HepG2 (cell line): ENCODE measurements at regions not wholly inside any gene's neighbourhood (a gene's known extent, or its start where the extent isn't known, plus 50 kb on each side); places are given as distances from the start of the nearest gene placed in this dataset.

Experiments
- ATAC-seq: fragments of 200-7000 bp; cut with Tn5 transposase; 3 replicates; pipeline ENCODE4 v1.9.1; 2020; ENCODE audit warnings: mild to moderate bottlenecking, moderate library complexity
- BruUV-seq: library from RNA; stranded (reverse); fragments of 400-500 nt; replicated peaks from 2 replicates; lab custom pipeline; 2021; lab: Mats Ljungman, UMichigan
- CTCF ChIA-PET: fragments of 300-600 bp; formaldehyde crosslinking; extraction: SDS; loops from one replicate; lab custom pipeline; 2021; ENCODE audit warnings: low total read pairs, inconsistent platforms, low intra/inter-chr PET ratio; lab: Yijun Ruan, JAX
- POLR2A ChIA-PET: fragments of 350-600 bp; sonication (Branson Sonifier 250); formaldehyde crosslinking; loops from one replicate; lab custom pipeline; 2020; ENCODE audit warnings: antibody characterized with exemption, inconsistent platforms; lab: Yijun Ruan, JAX
- DNase-seq: peaks from one replicate; pipeline ENCODE4 v3.0.0-alpha.2; 2015; ENCODE audit warnings: low spot score
- FAIRE-seq: peaks from 3 replicates; lab custom pipeline; 2011; peaks lifted over from hg19 to GRCh38; lab: Jason Lieb, UNC
- H2AFZ ChIP-seq: one replicate; pipeline ENCODE4 v1.6.1; 2011; ENCODE audit warnings: low read length, inconsistent platforms
- H3K27ac ChIP-seq: fragments of 300-600 bp; 3 replicates; pipeline ENCODE4 v1.8.0; 2011; ENCODE audit warnings: mixed run types, mild to moderate bottlenecking, mixed read lengths, low read length, inconsistent platforms; ENCODE audit not compliant: insufficient read depth; ENCODE audit errors: extremely low read length
- H3K27me3 ChIP-seq, 2 experiments: fragments of 200-600 bp in 1 of 2; 2 replicates in 1 of 2; 3 replicates in 1 of 2; pipeline versions ENCODE4 v1.6.0 to v1.8.0; 2011; ENCODE audit warnings: low read length in 2 of 2, mild to moderate bottlenecking in 2 of 2, moderate library complexity in 2 of 2, inconsistent platforms in 1 of 2; ENCODE audit not compliant: insufficient read depth in 2 of 2, control insufficient read depth in 1 of 2
- H3K36me3 ChIP-seq, 2 experiments: fragments of 200-600 bp in 1 of 2; replicated peaks in 1 of 2; 2 replicates in 1 of 2; 3 replicates in 1 of 2; pipeline versions ENCODE4 v1.5.1 to v1.8.0; 2011; ENCODE audit warnings: low read length in 2 of 2, inconsistent platforms in 1 of 2; ENCODE audit not compliant: insufficient read depth in 2 of 2, control insufficient read depth in 1 of 2
- H3K4me1 ChIP-seq: 2 replicates; pipeline ENCODE4 v1.5.1; 2012; ENCODE audit warnings: low read length, inconsistent platforms; ENCODE audit not compliant: insufficient read depth
- H3K4me2 ChIP-seq: 2 replicates; pipeline ENCODE4 v1.6.0; 2011; ENCODE audit warnings: low read depth, low read length, inconsistent platforms
- H3K4me3 ChIP-seq, 3 experiments: fragments of 200-600 bp in 1 of 3; sonication (generic), shearing (Covaris generic) in 1 of 3; replicated peaks in 1 of 3; 2 replicates each; pipeline ENCODE4 v1.5.1; 2011 to 2016; ENCODE audit warnings: low read length in 3 of 3, inconsistent platforms in 2 of 3, low read depth in 2 of 3, mild to moderate bottlenecking in 2 of 3, control low read depth in 1 of 3, mixed read lengths in 1 of 3; ENCODE audit not compliant: insufficient read depth in 1 of 3
- H3K79me2 ChIP-seq: one replicate; pipeline ENCODE4 v1.6.1; 2011; ENCODE audit warnings: low read length, inconsistent platforms; ENCODE audit not compliant: insufficient read depth
- H3K9ac ChIP-seq: 2 replicates; pipeline ENCODE4 v1.6.0; 2011; ENCODE audit warnings: mild to moderate bottlenecking, low read depth, low read length, inconsistent platforms; ENCODE audit not compliant: insufficient read depth
- H3K9me3 ChIP-seq: 2 replicates; pipeline ENCODE4 v1.5.1; 2012; ENCODE audit warnings: mild to moderate bottlenecking, low read length
- H4K20me1 ChIP-seq: 2 replicates; pipeline ENCODE4 v1.6.0; 2011; ENCODE audit warnings: inconsistent platforms, mild to moderate bottlenecking, low read length, moderate library complexity; ENCODE audit not compliant: insufficient read depth
- GLI4 ChIP-seq: sonication (generic); formaldehyde crosslinking; IDR thresholded peaks from 2 replicates; pipeline ENCODE4 v1.5.1; 2020; ENCODE audit warnings: missing genetic modification reagents, mild to moderate bottlenecking, moderate library complexity, borderline replicate concordance
- IRF1 ChIP-seq: sonication (generic); formaldehyde crosslinking; IDR thresholded peaks from 2 replicates; pipeline ENCODE4 v1.4.0; 2020; ENCODE audit warnings: low read depth, mild to moderate bottlenecking, missing genetic modification reagents
- KDM3A ChIP-seq: IDR thresholded peaks from 2 replicates; pipeline ENCODE4 v1.6.1; 2018; ENCODE audit warnings: low read depth, missing compliant biosample characterization
- MAFF ChIP-seq: IDR thresholded peaks from 2 replicates; pipeline ENCODE4 v1.6.1; 2011; ENCODE audit warnings: low read depth, low read length, improper control_type of control experiment
- MAX ChIP-seq: IDR thresholded peaks from 2 replicates; pipeline ENCODE4 v1.6.1; 2012; ENCODE audit warnings: inconsistent platforms
- PATZ1 ChIP-seq: sonication (generic); formaldehyde crosslinking; IDR thresholded peaks from 2 replicates; pipeline ENCODE4 v1.4.0; 2020; ENCODE audit warnings: missing genetic modification reagents
- POLR2A ChIP-seq, 2 experiments: IDR thresholded peaks; 2 replicates each; pipeline ENCODE4 v1.6.1; 2011; ENCODE audit warnings: low read depth in 2 of 2, low read length in 2 of 2, mild to moderate bottlenecking in 1 of 2, moderate library complexity in 1 of 2; ENCODE audit not compliant: insufficient read depth in 1 of 2
- SMAD9 ChIP-seq: sonication (generic); formaldehyde crosslinking; IDR thresholded peaks from 2 replicates; pipeline ENCODE4 v1.5.1; 2020; ENCODE audit warnings: mild to moderate bottlenecking, missing genetic modification reagents
- SRSF9 ChIP-seq: fragments of 200-400 bp; formaldehyde crosslinking; IDR thresholded peaks from 2 replicates; pipeline ENCODE4 v1.6.1; 2018; ENCODE audit warnings: borderline replicate concordance, mild to moderate bottlenecking, low read depth, low read length; ENCODE audit not compliant: insufficient read depth, poor library complexity, severe bottlenecking
- ZBTB7A ChIP-seq: sonication (generic); formaldehyde crosslinking; IDR thresholded peaks from 2 replicates; pipeline ENCODE4 v1.8.0; 2022; ENCODE audit warnings: mild to moderate bottlenecking, missing genetic modification reagents
- ZFP82 ChIP-seq: sonication (generic); formaldehyde crosslinking; IDR thresholded peaks from 2 replicates; pipeline ENCODE4 v1.5.1; 2020; ENCODE audit warnings: mild to moderate bottlenecking, missing genetic modification reagents, borderline replicate concordance
- ZKSCAN8 ChIP-seq: IDR thresholded peaks from 2 replicates; pipeline ENCODE4 v1.6.1; 2016; ENCODE audit warnings: borderline replicate concordance, missing genetic modification reagents, missing compliant biosample characterization
- ZNF232 ChIP-seq: sonication (generic); formaldehyde crosslinking; IDR thresholded peaks from 2 replicates; pipeline ENCODE4 v1.4.0; 2020; ENCODE audit warnings: missing genetic modification reagents, borderline replicate concordance
- ZNF24 ChIP-seq: fragments of 450-650 bp; IDR thresholded peaks from 2 replicates; pipeline ENCODE4 v1.6.1; 2017; ENCODE audit warnings: antibody characterized with exemption, mild to moderate bottlenecking
- ZNF280B ChIP-seq: sonication (generic); formaldehyde crosslinking; IDR thresholded peaks from 2 replicates; pipeline ENCODE4 v1.5.0; 2020; ENCODE audit warnings: missing genetic modification reagents, mild to moderate bottlenecking, borderline replicate concordance
- ZNF510 ChIP-seq: sonication (generic); formaldehyde crosslinking; IDR thresholded peaks from 2 replicates; pipeline ENCODE4 v1.4.0; 2020; ENCODE audit warnings: low read depth, mild to moderate bottlenecking, missing genetic modification reagents
- ZNF562 ChIP-seq: sonication (generic); formaldehyde crosslinking; IDR thresholded peaks from 2 replicates; pipeline ENCODE4 v1.8.0; 2022; ENCODE audit warnings: missing genetic modification reagents, borderline replicate concordance
- WGBS: methylation state at CpG from one replicate; pipeline ENCODE4 v1.1.6; 2017; ENCODE audit warnings: low lambda C conversion rate; 5-methylcytosine and 5-hydroxymethylcytosine counted together
- in situ Hi-C: cut with HindIII; loops from 2 replicates; pipeline ENCODE4 v1.10.0; 2017; ENCODE audit warnings: low pct_unique_long_range_greater_than_20kb; ENCODE audit not compliant: extremely low pct_ligation_motif_present
- intact Hi-C: fragments of 100-400 bp; cut with micrococcal nuclease; formaldehyde crosslinking; loops from one replicate; pipeline ENCODE4 v1.10.0; 2022; ENCODE audit not compliant: unreplicated experiment

- TF ChIP-seq KDM3A (CRISPR knock-in tag), result no peak
- TF ChIP-seq ZFP82 (CRISPR knock-in tag), result no peak
- TF ChIP-seq GLI4 (CRISPR knock-in tag), result no peak
Measured at GRCh38 chr6:8182902-8183665, 80.7 kb upstream of the EEF1E1 start (continued).

GRCh38 chr6:8181951-8182845 is 79.8 kb upstream of the EEF1E1 start:
- CTCF ChIA-PET, result no interaction called here
- Histone ChIP-seq H4K20me1 (no peaks in the 10 kb centered on the region), H3K27me3 (0 out of 5 replicates have a peak, but pooled peaks cover 0 to 6% of the 10 kb centered on the region in 2 experiments), H3K4me3 (no peak overlapping the region), H3K9ac (no peak overlapping the region), H3K36me3 (no peaks in the 10 kb centered on the region), H2AFZ (no peak overlapping the region), H3K27ac (no peak overlapping the region), H3K79me2 (no peaks in the 10 kb centered on the region), H3K4me1 (no peaks in the 10 kb centered on the region), H3K9me3 (no peaks in the 10 kb centered on the region), H3K4me2 (no peak overlapping the region)
- no peak for ATAC-seq
- no TSS peak for BruUV-seq
- FAIRE-seq, result no peak
- WGBS, result 42% methylated on average over 10 of the region's 10 CpGs
- no peak for DNase-seq
- POLR2A ChIA-PET, result no interaction called here
- intact Hi-C loops (no loop called here), in situ Hi-C loops (no loop called here)
- TF ChIP-seq IRF1 (CRISPR knock-in tag), result no peak
- TF ChIP-seq MAFF, result no peak
- no peak for TF ChIP-seq ZNF24
- no peak for TF ChIP-seq POLR2A (IDR thresholded peaks at IDR 0.05; ENCODE audit: insufficient read depth in 1 of 2, low read depth in 2 of 2, low read length in 2 of 2)
- no peak for TF ChIP-seq ZNF510 (CRISPR knock-in tag)
- TF ChIP-seq MAX, result no peak
- no peak for TF ChIP-seq SMAD9 (CRISPR knock-in tag)
- TF ChIP-seq PATZ1 (CRISPR knock-in tag), result no peak
- TF ChIP-seq ZBTB7A (CRISPR knock-in tag), result no peak
- no peak for TF ChIP-seq ZNF280B
- TF ChIP-seq ZNF562, result no peak
- no peak for TF ChIP-seq SRSF9
- no peak for TF ChIP-seq ZNF232
- TF ChIP-seq ZKSCAN8, result no peak
